ENCODE measurements at regions not wholly inside any gene's neighbourhood (a gene's known extent, or its start where the extent isn't known, plus 50 kb on each side); places are given as distances from the start of the nearest gene placed in this dataset.

DNA sequence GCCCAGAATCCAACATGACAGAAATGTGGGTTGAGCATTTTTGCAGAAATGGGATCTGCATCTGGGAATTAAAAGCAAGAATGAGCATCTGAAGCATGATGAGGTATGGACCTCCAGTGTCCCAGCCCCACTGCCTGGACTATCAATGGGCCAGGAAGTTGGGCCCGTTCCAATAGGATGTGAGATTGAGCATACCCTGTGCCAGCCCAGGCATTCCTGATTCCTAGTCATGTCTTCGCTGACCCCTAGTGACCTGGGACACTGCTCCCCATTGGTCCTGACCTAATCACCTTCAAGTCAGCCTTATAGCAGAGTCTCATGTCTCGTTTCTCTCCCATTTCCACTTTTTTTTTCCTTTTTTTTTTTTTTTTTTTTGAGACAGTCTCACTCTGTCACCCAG, 197.4 kb upstream of the IRX2 start:
- H3K4me2 ChIP-seq, result no peak overlapping the region
- no peaks in the 10 kb centered on the region for H4K20me1 ChIP-seq (ENCODE audit: insufficient read depth)
- no peak overlapping the region for H3K9ac ChIP-seq
- H2AFZ ChIP-seq (ENCODE audit: low read depth), result no peak overlapping the region
- H3K79me2 ChIP-seq (ENCODE audit: insufficient read depth), result no peaks in the 10 kb centered on the region
- ChIA-PET CTCF (no interaction called here), POLR2A (no interaction called here)
- DNase-seq, result no peak
- H3K27ac ChIP-seq (ENCODE audit: low read depth in 2 of 2, low read length in 1 of 2), result no peak overlapping the region
- 2% methylated on average over 3 of the region's 3 CpGs for WGBS (ENCODE audit: low lambda C conversion rate)
- no peak overlapping the region for H3K4me3 ChIP-seq (ENCODE audit: low read depth in 2 of 2, low read length in 1 of 2)
- no peaks in the 10 kb centered on the region for H3K36me3 ChIP-seq (replicated peaks in 1 of 2; ENCODE audit: control insufficient read depth in 1 of 2, insufficient read depth in 2 of 2, low read length in 1 of 2)
- no peaks in the 10 kb centered on the region for H3K9me2 ChIP-seq
- H3F3A ChIP-seq (replicated peaks; ENCODE audit: insufficient read depth), result no peaks in the 10 kb centered on the region
- no peaks in the 10 kb centered on the region for H3K4me1 ChIP-seq (ENCODE audit: control insufficient read depth in 1 of 2, insufficient read depth in 2 of 2, low read depth in 1 of 2, low read length in 1 of 2)
- no peaks in the 10 kb centered on the region for H3K9me3 ChIP-seq
- TF ChIP-seq RFX5 (IDR thresholded peaks at IDR 0.05; ENCODE audit: low read length), result no peak
- no peak for TF ChIP-seq TCF12 (IDR thresholded peaks at IDR 0.05)
- no peak for TF ChIP-seq SIN3A (IDR thresholded peaks at IDR 0.05; ENCODE audit: borderline replicate concordance, low read depth, low read length)
- no peak for TF ChIP-seq EZH2phosphoT487 (IDR thresholded peaks at IDR 0.05; ENCODE audit: borderline replicate concordance, low read depth)
- TF ChIP-seq TEAD4 (IDR thresholded peaks at IDR 0.05; ENCODE audit: borderline replicate concordance, insufficient read depth), result no peak
- TF ChIP-seq GABPA (IDR thresholded peaks at IDR 0.05; ENCODE audit: low read depth), result no peak
- TF ChIP-seq USF2 (IDR thresholded peaks at IDR 0.05; ENCODE audit: borderline replicate concordance, low read depth, low read length), result no peak
- TF ChIP-seq CHD2 (IDR thresholded peaks at IDR 0.05; ENCODE audit: low read length, partially characterized antibody), result no peak
- H3K27me3 ChIP-seq (ENCODE audit: insufficient read depth), result no peaks in the 10 kb centered on the region

- no peaks in the 10 kb centered on the region for H3K4me1 ChIP-seq (ENCODE audit: control insufficient read depth in 1 of 2, insufficient read depth in 2 of 2, low read depth in 1 of 2, low read length in 1 of 2)
- TF ChIP-seq EP300 (IDR thresholded peaks at IDR 0.05; ENCODE audit: borderline replicate concordance in 1 of 2, low read depth in 1 of 2, low read length in 1 of 2) (no peak), TEAD4 (IDR thresholded peaks at IDR 0.05; ENCODE audit: borderline replicate concordance, insufficient read depth) (no peak), GABPA (IDR thresholded peaks at IDR 0.05; ENCODE audit: low read depth) (no peak), RXRA (IDR thresholded peaks at IDR 0.05; ENCODE audit: borderline replicate concordance, low read depth) (no peak), SMC3 (IDR thresholded peaks at IDR 0.05; ENCODE audit: low read depth, low read length) (no peak), GATA2 (CRISPR knock-in tag; IDR thresholded peaks at IDR 0.05) (no peak), CHD2 (IDR thresholded peaks at IDR 0.05; ENCODE audit: low read length, partially characterized antibody) (no peak), EZH2phosphoT487 (IDR thresholded peaks at IDR 0.05; ENCODE audit: borderline replicate concordance, low read depth) (no peak), RAD21 (IDR thresholded peaks at IDR 0.05; ENCODE audit: low read length) (no peak), ELF1 (IDR thresholded peaks at IDR 0.05) (no peak), MXI1 (IDR thresholded peaks at IDR 0.05; ENCODE audit: low read depth, low read length) (no peak), TCF12 (IDR thresholded peaks at IDR 0.05) (no peak), FOSL2 (IDR thresholded peaks at IDR 0.05; ENCODE audit: borderline replicate concordance, low read depth) (no peak)
- H3K27me3 ChIP-seq (ENCODE audit: insufficient read depth), result no peaks in the 10 kb centered on the region
- H3K4me3 ChIP-seq (ENCODE audit: low read depth in 2 of 2, low read length in 1 of 2), result no peak overlapping the region
- no peaks in the 10 kb centered on the region for H3K9me2 ChIP-seq
- WGBS (ENCODE audit: low lambda C conversion rate), result 5% methylated on average over 6 of the region's 6 CpGs
- H3K36me3 ChIP-seq (replicated peaks in 1 of 2; ENCODE audit: control insufficient read depth in 1 of 2, insufficient read depth in 2 of 2, low read length in 1 of 2), result no peaks in the 10 kb centered on the region
- H3K27ac ChIP-seq (ENCODE audit: low read depth in 2 of 2, low read length in 1 of 2), result no peak overlapping the region
- H3K79me2 ChIP-seq (ENCODE audit: insufficient read depth), result no peaks in the 10 kb centered on the region
- H4K20me1 ChIP-seq (ENCODE audit: insufficient read depth), result no peaks in the 10 kb centered on the region
- no peaks in the 10 kb centered on the region for H3K9me3 ChIP-seq
- ChIA-PET POLR2A (no interaction called here), CTCF (no interaction called here)
- no peaks in the 10 kb centered on the region for H3F3A ChIP-seq (replicated peaks; ENCODE audit: insufficient read depth)
- no peak overlapping the region for H3K9ac ChIP-seq
- H2AFZ ChIP-seq (ENCODE audit: low read depth), result no peak overlapping the region
- DNase-seq, result no peak
- no peak overlapping the region for H3K4me2 ChIP-seq
Observed at GRCh38 chr5:2946315-2946714, 194.8 kb upstream of the IRX2 start.
